ENCODE measurements at regions not wholly inside any gene's neighbourhood (a gene's known extent, or its start where the extent isn't known, plus 50 kb on each side); places are given as distances from the start of the nearest gene placed in this dataset.
"Not testable (repeated sequence)": the region's sequence is repeated elsewhere in the genome, so short reads cannot be mapped to it uniquely, and the experiment has no call there.

DNA sequence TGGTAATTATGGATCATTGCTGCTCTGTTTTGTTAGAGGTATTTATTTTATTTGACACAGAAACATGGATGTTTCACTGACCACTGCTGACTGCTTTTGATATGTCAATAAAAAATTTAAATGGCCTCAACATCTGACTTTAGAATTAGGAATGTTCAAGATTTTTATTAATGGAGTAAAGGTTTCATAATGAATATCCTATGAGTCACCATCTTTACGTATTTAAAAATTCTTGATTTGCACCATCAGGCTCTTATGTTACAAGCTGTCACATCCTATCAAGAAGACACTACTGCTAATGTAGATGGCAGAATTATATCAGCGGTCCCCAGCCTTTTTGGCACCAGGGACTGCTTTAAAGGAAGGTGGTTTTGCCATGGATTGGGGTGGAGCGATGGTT, 578.7 kb upstream of the NRP1 start:
- Histone ChIP-seq H3K9me3 (no peaks in the 10 kb centered on the region), H3K27me3 (no peaks in the 10 kb centered on the region), H3K36me3 (no peaks in the 10 kb centered on the region), H3K27ac (no peak overlapping the region), H3K4me3 (no peak overlapping the region), H3K4me1 (no peaks in the 10 kb centered on the region)
- DNase-seq (ENCODE audit: low spot score) = no peak
- TF ChIP-seq, protein P1, sequence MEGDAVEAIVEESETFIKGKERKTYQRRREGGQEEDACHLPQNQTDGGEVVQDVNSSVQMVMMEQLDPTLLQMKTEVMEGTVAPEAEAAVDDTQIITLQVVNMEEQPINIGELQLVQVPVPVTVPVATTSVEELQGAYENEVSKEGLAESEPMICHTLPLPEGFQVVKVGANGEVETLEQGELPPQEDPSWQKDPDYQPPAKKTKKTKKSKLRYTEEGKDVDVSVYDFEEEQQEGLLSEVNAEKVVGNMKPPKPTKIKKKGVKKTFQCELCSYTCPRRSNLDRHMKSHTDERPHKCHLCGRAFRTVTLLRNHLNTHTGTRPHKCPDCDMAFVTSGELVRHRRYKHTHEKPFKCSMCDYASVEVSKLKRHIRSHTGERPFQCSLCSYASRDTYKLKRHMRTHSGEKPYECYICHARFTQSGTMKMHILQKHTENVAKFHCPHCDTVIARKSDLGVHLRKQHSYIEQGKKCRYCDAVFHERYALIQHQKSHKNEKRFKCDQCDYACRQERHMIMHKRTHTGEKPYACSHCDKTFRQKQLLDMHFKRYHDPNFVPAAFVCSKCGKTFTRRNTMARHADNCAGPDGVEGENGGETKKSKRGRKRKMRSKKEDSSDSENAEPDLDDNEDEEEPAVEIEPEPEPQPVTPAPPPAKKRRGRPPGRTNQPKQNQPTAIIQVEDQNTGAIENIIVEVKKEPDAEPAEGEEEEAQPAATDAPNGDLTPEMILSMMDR (IDR thresholded peaks at IDR 0.05) = no peak

DNA sequence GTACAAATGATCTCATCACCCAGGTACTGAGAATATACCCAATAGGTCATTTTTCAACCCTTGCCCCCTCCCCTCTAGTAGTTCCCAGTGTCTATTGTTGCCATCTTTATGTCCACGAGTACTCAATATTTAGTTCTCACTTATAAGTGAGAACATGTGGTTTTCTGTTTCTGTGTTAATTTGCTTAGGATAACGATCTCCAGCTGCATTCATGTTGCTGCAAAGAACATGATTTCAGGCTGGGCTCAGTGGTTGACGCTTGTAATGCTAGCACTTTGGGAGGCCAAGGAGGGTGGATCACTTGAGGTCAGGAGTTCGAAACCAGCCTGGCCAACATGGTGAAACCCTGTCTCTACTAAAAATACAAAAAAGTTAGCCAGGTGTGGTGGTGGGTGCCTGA, 575.0 kb upstream of the NRP1 start:
- not testable (repeated sequence) for H3K36me3 ChIP-seq; H3K27me3 ChIP-seq; H3K9me3 ChIP-seq; DNase-seq (ENCODE audit: low spot score); H3K4me3 ChIP-seq; H3K27ac ChIP-seq; H3K4me1 ChIP-seq

DNA sequence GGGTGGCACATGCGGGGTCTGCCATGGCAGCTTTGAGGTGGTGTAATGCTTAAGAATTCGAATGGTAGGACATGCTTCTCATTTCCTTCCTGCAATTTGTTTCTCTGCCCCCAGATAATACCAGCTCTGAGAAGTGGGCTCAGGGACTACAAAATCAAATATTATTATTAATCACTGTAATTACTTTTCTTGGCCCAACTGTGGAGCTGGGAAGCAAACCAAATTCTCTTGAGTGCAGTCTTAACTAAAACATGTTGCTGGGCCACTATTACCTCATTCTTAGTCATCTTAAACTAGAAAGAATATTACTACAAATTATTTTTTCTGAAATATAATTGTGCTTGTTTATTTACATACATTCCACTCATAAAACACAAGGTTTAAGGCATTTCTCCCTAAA, 566.7 kb upstream of the NRP1 start:
- no peak overlapping the region for H3K4me3 ChIP-seq
- no peaks in the 10 kb centered on the region for H3K27me3 ChIP-seq
- no peak for DNase-seq (ENCODE audit: low spot score)
- peak overlapping the region; percentile 16 to 63 for H3K27ac ChIP-seq
- no peaks in the 10 kb centered on the region for H3K36me3 ChIP-seq
- H3K4me1 ChIP-seq = no peaks in the 10 kb centered on the region
- H3K9me3 ChIP-seq = no peaks in the 10 kb centered on the region
- TF ChIP-seq, protein P1 (IDR thresholded peaks at IDR 0.05) = no peak

DNA sequence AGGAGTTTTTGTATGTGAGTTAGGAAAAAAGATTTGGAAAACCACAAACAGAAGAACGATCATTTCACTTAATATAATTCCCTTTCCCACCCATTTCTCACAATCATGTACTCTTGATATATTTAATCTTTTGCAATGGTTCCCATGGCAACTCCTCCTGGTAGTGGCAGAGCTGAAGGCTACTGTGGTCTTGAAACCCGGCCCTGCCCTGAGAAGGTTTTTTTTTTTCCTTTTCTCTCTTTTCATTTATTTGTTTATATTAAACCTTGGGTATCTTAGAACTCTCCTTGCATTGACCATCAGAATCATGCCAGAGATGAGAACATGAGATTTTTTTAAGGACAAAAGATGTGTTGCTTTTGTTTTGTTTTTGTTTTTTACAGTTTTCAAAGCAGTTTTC, 566.1 kb upstream of the NRP1 start:
- Histone ChIP-seq H3K9me3 (no peaks in the 10 kb centered on the region), H3K27me3 (no peaks in the 10 kb centered on the region), H3K4me3 (no peak overlapping the region), H3K36me3 (no peaks in the 10 kb centered on the region), H3K4me1 (no peaks in the 10 kb centered on the region), H3K27ac (peak overlapping the region; percentile 16 to 63)
- TF ChIP-seq, protein P1 (IDR thresholded peaks at IDR 0.05) = no peak
- DNase-seq (ENCODE audit: low spot score) = no peak

DNA sequence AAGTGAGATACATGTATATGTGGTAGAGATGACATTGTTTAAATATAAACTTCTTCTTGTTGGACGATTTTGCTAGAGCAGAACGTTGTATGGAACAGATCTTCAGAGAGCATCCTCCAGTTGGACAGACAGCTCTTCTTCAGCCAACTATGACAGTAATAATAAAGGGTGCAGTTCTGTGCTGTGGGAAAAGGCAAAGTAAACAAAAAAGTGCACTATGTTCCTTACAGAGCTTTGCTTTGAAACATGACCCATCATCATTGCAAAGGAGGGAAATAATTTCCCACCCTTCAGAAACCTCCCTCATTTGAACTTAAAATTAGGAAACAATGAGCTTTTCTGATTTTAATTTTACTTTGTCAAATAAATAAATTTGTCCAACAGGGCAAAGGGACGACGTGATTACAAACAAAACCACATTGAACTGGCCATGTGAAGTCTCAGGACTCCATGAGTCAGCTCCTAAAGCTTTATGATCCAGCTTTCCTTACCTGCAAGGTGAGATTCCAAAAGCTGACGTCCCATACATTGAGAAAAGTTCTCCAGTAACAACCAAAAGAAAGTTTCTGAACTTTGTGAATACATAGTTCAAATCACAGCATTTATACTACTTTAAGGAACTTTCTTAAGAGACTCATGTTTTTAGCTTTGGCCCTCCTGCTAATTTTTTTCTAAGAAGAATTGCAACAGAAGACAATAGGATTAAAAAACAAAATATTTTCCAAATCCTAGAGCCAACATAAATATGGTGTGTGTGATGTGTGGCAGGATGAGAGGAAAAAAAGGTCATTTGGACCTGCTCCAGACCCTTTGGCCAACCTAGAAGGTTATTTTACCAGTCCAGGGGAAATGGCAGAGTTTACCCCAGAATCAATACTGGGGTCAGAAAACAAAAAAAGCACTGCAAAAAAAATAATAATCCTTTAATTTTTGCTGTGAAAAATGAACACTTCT, 565.4 kb upstream of the NRP1 start:
- TF ChIP-seq, protein P1 (IDR thresholded peaks at IDR 0.05) = no peak
- no peak overlapping the region for H3K4me3 ChIP-seq
- H3K27ac ChIP-seq = peak overlapping the region in 1 of 2 donors; percentile 63
- H3K9me3 ChIP-seq = no peaks in the 10 kb centered on the region
- no peaks in the 10 kb centered on the region for H3K4me1 ChIP-seq
- H3K36me3 ChIP-seq = no peaks in the 10 kb centered on the region
- H3K27me3 ChIP-seq = no peaks in the 10 kb centered on the region
- no peak for DNase-seq (ENCODE audit: low spot score)

DNA sequence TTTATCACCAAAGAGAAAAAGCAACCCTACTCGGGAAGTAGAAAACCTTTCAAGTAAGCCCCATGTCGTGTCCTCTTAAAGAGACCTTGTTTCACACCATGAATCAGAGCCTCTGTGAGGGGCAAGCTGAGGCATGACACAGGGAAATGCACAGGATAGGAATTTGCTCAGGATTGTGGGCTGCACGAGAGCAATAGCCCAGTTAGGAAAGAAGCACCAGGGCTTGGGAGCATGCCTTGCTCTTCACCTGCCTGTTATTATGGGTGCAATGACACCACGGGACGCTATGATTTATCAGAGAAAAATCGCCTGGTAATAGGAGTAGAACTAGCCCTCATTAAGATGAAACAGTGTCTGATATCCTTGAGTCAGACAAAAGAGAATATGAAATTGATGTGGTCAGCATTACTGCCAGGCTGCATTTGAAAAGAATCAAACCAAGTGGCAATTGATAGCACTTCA, 562.9 kb upstream of the NRP1 start:
- no peak for DNase-seq (ENCODE audit: low spot score)
- Histone ChIP-seq H3K36me3 (no peaks in the 10 kb centered on the region), H3K4me3 (no peak overlapping the region), H3K27me3 (no peaks in the 10 kb centered on the region), H3K9me3 (no peaks in the 10 kb centered on the region), H3K27ac (no peak overlapping the region), H3K4me1 (no peaks in the 10 kb centered on the region)
- TF ChIP-seq, protein P1 (IDR thresholded peaks at IDR 0.05) = no peak

Data from right atrium auricular region (tissue), 2 donors.